ENCODE measurements at regions not wholly inside any gene's neighbourhood (a gene's known extent, or its start where the extent isn't known, plus 50 kb on each side); places are given as distances from the start of the nearest gene placed in this dataset.

DNA sequence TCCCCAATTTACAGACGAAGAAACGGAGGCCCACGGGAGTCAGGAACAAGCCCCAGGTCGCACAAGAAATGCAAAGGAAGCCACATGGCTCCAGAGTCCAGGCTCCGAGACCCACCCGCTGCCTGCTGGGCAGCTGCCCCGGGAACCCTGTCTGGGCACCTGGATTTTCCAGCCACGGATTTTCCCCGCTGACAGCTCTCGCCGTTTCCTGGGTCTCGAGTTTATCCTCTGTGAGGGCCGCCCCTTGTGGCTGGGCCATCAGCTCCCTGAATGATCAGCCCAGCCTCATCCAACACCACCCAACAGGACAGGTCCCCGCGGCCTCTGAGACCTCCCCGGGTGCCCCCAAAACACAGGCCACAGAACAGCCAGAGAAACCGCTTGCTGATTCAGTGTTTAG, 189.7 kb downstream of the BRD1 start:
- no peak for DNase-seq

GRCh38 chr22:49637255-49637760, 190.4 kb downstream of the BRD1 start:
- no peak for DNase-seq

DNA sequence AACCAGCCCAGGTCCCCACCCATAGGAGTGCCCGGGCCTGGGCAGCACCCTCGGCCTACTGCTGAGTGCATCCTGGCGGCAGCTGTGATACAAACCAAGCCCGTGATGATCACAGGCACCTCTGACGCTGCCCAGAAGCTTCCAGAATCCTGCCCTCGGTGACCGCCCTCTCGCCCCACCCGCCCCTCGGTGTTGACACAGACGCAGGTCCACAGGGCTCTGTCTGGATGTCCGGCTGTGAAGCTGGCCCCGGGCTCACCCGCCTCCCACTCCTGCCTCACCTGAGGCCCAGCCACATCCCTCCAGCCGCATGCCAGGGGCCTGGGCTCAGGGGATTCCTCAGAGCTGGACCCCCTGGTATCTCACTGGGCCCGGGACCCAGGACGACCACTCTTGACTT, 191.0 kb downstream of the BRD1 start:
- no peak for DNase-seq

- DNase-seq, result no peak
Measured at GRCh38 chr22:49636214-49636613, 191.5 kb downstream of the BRD1 start.

GRCh38 chr22:49634006-49634772, 193.5 kb downstream of the BRD1 start:
- no peak for DNase-seq

- no peak for DNase-seq
Measured at GRCh38 chr22:49633010-49633324, 194.7 kb downstream of the BRD1 start.

DNA sequence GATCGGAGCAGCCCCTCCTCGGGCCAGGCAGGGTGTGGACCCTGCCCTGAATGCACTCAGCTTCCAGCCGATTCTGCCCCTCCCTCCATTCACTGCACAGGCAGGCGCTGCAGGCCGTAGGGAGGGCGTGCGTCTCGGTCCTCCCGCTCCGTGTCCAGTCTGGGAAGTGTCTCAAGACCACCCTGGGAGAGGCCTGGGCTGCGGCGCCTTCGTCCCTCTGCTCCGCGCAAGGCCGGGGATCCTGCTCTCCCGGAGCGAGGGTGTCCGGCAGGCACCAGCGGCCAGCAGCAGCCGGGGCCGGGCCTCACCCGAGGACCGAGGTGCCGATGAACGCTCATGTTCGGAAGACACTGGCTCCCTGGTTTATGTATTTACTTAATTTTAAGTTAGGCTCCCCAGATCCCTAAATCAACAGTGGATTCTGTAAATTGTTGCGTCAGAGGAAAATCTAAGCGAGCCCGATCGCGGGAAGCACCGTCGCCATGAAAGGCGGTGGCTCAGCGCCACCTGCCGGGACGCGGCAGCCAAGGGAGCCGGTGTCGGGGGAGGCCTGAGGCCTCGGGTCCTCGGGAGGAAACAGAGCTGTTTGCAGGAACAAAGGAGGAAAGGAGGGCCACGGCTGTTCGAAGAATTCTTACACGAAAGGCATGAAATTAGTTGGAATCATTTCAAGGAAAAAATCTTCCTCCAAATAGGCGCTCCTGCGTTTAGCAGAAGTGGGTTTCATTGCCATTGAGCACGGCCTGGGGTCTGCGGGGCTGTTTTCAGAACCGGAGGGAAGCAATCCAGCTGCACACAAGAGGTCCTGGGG, 195.3 kb downstream of the BRD1 start:
- DNase-seq, result no peak

DNA sequence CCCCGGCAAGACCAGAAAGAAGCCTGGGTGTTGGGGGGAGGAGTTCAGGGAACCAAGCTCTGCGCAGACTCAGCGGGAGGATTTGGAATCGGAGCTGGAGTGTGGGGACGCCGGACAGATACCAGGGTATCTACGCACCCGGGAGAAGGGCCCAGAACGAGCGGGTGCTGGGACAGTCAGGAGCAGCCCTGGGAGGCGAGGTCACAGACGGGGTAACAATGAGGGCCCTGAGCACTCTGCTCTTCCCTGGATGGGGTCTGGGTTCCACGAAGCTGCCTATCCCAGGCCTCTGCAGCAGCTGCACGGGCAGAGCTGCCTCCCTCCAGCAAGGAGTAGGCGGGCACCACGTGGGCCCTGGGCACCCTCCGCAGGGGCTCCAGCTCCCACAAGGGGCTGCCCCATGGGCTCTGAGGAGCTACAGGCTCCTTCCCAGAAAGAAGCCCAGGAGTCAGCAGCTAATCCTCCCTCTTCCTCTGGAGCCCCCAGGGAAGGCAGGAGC, 197.2 kb downstream of the BRD1 start:
- no peak for DNase-seq

DNA sequence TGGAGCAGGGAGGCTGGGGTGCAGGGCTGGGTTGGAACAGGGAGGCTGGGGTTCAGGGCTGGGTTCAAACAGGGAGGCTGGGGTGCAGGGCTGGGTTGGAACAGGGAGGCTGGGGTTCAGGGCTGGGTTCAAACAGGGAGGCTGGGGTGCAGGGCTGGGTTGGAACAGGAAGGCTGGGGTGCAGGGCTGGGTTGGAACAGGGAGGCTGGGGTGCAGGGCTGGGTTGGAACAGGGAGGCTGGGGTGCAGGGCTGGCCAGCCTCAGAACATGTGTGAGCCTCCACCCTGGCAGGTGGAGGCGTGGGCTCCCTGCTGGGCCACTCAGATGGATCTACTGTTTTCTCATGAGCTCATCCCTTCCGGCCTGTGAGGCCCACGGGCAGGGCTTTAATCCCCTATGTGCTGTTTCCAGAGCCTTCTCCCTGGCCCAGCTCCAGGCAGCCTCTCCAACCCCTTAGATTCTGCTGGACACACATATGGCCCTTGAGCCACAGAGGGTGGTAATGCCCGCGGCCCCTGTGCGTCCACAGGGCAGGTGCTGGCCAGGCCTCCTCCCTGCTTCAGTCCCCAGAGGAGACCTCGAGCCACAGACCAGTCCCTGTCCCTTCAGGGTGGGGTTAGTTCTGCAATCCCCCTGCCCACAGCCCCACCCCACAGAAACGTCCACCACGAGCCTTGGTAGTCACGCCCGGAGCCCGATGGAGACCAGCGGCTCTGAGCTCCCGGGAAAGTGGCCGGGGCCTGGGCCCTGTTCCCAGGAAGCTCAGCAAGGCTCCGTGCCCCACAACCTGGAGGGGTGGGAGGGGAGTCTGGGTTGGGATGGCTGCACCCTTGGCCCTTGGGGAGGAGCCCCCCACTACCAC, 197.9 kb downstream of the BRD1 start:
- DNase-seq, result no peak

DNA sequence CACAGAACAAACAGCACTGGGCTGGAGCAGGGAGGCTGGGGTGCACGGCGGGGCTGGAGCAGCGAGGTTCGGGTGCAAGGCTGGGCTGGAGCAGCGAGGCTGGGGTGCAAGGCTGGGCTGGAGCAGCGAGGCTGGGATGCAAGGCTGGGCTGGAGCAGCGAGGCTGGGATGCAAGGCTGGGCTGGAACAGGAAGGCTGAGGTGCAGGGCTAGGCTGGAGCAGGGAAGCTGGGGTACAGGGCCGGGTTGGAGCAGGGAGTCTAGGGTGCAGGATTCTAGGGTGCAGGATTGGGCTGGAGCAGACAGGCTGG, 198.5 kb downstream of the BRD1 start:
- DNase-seq, result no peak

DNA sequence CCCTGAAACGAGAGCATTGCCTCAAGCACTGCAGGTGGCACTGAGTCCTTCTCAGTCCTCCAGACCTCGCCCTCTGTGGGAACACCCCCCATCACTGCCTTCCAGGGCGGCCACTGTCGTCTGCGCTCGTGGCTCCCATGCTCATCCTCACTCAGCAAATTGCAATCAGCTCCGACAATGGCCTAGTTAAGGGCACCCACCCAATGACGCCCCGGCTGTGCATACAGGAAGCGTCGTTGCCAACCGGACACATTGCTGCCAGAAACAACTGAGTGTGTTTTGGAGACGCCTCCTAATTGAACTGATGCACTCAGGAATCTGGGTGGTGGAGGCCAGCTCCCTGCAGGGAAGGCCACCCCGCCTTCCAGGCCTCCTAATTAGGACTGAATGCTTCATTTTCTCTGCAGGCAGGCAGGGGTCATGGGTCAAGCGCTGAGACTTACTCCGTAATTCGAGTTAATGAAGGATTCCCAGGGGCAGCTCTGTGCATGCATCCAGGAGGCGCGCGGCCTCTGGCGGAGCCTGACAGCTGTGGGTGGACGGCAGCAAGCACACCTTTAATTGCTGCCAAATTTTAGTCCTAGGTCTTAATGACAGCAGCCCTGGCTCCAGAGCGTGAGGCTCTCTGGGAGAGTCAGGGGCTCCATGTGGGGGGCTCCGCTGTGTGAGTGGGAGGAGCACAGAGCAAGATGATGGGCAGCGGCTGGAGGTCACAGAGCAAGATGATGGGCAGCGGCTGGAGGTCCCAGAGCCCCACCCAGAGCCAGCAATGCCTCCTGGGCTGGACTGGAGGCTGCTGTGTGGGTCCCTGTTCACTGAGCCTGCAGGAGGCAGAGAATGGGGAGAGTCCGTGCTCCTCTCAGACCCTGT, 199.0 kb downstream of the BRD1 start:
- DNase-seq, result no peak

GRCh38 chr22:49627217-49628181, 200.2 kb downstream of the BRD1 start:
- no peak for DNase-seq

DNA sequence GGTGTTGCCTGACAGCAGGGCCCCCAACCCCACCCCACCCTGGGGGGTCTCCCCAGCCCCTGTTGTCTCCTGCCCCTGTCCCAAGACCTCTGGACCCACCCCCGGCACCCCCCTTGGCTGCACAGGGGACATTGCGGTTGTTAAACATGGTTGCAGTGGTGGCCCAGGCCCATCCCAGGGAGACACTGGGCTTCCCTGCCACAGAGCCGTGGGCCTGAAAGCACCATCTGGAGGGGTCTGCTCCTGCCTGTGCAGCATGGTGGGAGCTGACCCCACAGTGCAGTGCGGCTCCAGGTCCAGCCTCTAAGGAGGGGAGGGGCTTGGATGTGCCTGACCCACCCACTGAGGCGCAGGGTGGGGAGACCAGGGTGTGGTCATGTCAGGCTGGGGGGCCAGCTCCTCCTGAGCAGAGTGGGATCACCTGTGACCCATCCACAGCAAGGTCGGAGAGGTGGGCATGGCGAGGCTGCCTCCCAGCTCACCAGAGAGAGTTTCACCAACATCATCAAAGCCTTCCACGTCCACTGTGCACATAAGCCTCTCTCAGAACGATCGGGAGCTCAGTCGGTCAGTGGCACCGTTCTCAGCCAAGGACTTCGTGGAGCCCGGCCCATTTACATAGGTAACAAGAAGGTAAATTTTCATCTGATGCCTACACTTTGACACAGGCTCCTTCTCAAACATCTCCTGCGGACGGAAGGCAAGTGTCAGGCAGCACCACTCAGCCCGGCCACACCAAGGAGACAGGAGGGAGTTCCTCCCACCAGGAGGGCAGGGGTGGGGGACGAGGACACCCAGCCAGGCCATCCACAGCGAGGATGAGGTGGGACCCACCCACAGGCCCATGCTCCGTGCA, 201.1 kb downstream of the BRD1 start:
- no peak for DNase-seq

- DNase-seq, result no peak
Measured at GRCh38 chr22:49624421-49625177, 203.1 kb downstream of the BRD1 start.

DNA sequence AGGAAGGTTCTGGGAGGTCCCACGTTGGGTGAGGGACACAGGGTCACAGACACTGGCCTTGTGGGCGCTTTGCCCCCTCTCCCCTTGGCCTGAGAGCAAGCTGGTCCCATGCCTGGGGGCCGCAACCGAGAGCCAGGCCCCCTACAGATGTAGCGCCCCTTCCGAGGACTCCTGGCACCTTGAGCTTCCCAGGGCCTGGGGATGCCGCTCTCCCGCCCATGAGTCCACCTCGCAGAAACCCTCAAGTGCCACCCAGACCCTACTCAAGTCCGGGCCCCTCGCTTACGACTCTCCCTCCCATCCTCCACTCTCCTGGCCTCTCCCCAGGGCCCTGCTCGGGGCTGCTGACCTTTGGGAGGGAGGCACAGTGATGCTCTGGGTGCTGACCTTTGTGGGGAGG, 204.0 kb downstream of the BRD1 start:
- DNase-seq, result no peak

DNA sequence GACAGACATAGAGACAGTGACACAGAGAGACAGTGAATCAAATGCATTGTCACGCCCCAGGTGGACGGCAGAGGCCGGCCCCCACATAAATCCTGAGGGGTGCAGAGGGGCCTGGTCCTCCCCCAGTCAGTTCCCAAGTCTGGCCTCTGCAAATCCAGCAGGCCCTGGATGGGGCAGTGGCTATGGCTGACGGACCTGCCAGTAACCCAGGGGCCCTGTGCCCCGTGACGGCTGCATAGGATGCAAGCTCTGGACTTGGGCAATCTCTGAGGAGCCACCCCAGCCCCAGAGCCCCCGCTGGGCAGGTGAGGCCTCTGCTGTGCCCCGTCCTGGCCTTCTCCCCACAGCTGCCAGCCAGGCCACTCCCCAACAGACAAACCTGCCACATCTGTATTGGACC, 204.5 kb downstream of the BRD1 start:
- DNase-seq, result no peak

- no peak for DNase-seq
Measured at GRCh38 chr22:49622241-49623105, 205.2 kb downstream of the BRD1 start.

DNA sequence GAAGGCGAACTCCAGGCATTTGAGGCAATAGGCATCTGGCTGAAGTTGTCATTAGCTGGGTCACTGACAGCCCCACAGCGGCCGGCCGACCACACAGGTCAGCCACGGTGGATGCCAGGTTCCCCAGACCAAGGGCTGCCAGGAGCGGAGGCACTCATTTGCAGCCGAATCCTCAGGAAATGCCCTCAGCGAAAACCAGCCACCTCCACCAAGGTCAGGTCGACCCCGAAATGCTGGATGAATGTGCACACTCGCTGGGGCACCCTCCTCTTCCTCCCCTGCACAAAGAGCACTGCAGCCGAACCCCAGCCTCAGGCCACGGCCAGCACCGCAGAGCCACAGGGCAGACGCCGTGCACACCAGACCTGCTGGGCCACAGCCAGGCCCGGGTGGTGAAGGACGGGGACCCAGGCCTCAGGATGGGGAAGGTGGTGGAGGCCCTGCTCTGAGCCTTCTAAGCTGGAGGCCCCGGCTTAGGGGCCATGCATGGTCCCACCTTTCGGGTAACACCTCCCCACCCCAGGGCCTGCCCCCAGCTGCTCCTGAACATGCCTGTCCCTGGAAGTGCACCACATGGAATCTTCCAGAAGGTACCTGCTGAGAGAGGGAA, 206.0 kb downstream of the BRD1 start:
- no peak for DNase-seq

Data from activated CD4-positive, alpha-beta T cell treated with anti-CD3 and anti-CD28 coated beads for 1 hour (primary cell).